ENCODE measurements at regions not wholly inside any gene's neighbourhood (a gene's known extent, or its start where the extent isn't known, plus 50 kb on each side); places are given as distances from the start of the nearest gene placed in this dataset.

DNA sequence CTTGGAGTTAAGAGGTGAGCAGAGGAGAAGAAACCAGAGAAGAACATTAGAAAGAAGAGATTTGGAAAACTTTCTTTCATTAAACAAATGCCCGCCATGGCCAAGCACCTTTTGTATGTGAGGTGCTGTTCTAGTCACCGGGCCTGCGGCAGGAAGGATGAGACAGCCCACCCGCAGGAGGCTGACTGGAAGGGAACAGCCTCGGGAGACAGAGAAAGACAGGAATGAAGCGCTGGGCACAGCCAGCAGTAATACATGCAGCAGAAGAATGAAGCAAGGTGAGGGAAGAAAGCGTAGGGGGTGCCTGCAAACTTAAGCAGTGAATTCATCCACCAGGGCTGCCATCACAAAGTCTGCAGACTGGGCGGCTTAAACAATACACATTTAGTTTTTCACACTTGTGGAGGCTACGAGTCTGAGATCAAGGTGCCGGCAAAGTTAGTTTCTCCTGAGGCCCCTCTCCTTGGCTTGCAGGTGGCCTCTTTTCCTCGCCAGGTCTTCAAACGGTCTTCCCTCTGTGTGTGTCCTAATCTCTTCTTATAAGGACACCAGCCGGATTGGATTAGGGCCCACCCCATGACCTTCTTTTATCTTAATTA is 188.1 kb downstream of the PSMG1 start:
- TF ChIP-seq, protein P1, sequence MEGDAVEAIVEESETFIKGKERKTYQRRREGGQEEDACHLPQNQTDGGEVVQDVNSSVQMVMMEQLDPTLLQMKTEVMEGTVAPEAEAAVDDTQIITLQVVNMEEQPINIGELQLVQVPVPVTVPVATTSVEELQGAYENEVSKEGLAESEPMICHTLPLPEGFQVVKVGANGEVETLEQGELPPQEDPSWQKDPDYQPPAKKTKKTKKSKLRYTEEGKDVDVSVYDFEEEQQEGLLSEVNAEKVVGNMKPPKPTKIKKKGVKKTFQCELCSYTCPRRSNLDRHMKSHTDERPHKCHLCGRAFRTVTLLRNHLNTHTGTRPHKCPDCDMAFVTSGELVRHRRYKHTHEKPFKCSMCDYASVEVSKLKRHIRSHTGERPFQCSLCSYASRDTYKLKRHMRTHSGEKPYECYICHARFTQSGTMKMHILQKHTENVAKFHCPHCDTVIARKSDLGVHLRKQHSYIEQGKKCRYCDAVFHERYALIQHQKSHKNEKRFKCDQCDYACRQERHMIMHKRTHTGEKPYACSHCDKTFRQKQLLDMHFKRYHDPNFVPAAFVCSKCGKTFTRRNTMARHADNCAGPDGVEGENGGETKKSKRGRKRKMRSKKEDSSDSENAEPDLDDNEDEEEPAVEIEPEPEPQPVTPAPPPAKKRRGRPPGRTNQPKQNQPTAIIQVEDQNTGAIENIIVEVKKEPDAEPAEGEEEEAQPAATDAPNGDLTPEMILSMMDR (IDR thresholded peaks at IDR 0.05), result no peak
- TF ChIP-seq POLR2A (IDR thresholded peaks at IDR 0.05), result no peak
